ENCODE measurements at regions not wholly inside any gene's neighbourhood (a gene's known extent, or its start where the extent isn't known, plus 50 kb on each side); places are given as distances from the start of the nearest gene placed in this dataset.
"Not testable (repeated sequence)": the region's sequence is repeated elsewhere in the genome, so short reads cannot be mapped to it uniquely, and the experiment has no call there.

GRCh38 chr12:88706286-88706685 lies 126.0 kb upstream of the KITLG start:
- DNase-seq (ENCODE audit: low spot score), result no peak

- DNase-seq (ENCODE audit: low spot score), result peak; percentile 35
Measured at GRCh38 chr12:88703790-88704189, 123.5 kb upstream of the KITLG start.

- no peak for DNase-seq (ENCODE audit: low spot score)
Measured at GRCh38 chr12:88698471-88698870, 118.2 kb upstream of the KITLG start.

- no peak for DNase-seq (ENCODE audit: low spot score)
Measured at GRCh38 chr12:88693837-88694445, 113.7 kb upstream of the KITLG start.

- DNase-seq (ENCODE audit: low spot score), result no peak
Measured at GRCh38 chr12:88691811-88692210, 111.5 kb upstream of the KITLG start.

GRCh38 chr12:88684610-88685009 lies 104.3 kb upstream of the KITLG start:
- no peak for DNase-seq (ENCODE audit: low spot score)

- DNase-seq (ENCODE audit: low spot score), result no peak
Measured at GRCh38 chr12:88684170-88684569, 103.9 kb upstream of the KITLG start.

- no peak for DNase-seq (ENCODE audit: low spot score)
Measured at GRCh38 chr12:88683628-88684027, 103.4 kb upstream of the KITLG start.

GRCh38 chr12:88681271-88681670 lies 101.0 kb upstream of the KITLG start:
- no peak for DNase-seq (ENCODE audit: low spot score)

GRCh38 chr12:88677464-88677863 lies 97.2 kb upstream of the KITLG start:
- DNase-seq (ENCODE audit: low spot score), result no peak

GRCh38 chr12:88667615-88668014 lies 87.3 kb upstream of the KITLG start:
- DNase-seq (ENCODE audit: low spot score), result not testable (repeated sequence)

GRCh38 chr12:88665071-88665470 lies 84.8 kb upstream of the KITLG start:
- peak; percentile 15 for DNase-seq (ENCODE audit: low spot score)

- DNase-seq (ENCODE audit: low spot score), result no peak
Measured at GRCh38 chr12:88662961-88663360, 82.7 kb upstream of the KITLG start.

- DNase-seq (ENCODE audit: low spot score), result no peak
Measured at GRCh38 chr12:88662093-88662492, 81.8 kb upstream of the KITLG start.

- peak; percentile 62 for DNase-seq (ENCODE audit: low spot score)
Measured at GRCh38 chr12:88658009-88658408, 77.7 kb upstream of the KITLG start.

GRCh38 chr12:88650715-88651114 lies 70.4 kb upstream of the KITLG start:
- no peak for DNase-seq (ENCODE audit: low spot score)

GRCh38 chr12:88648625-88649024 lies 68.4 kb upstream of the KITLG start:
- no peak for DNase-seq (ENCODE audit: low spot score)

GRCh38 chr12:88646824-88647223 lies 66.6 kb upstream of the KITLG start:
- DNase-seq (ENCODE audit: low spot score), result no peak

GRCh38 chr12:88645816-88646215 lies 65.5 kb upstream of the KITLG start:
- no peak for DNase-seq (ENCODE audit: low spot score)

- DNase-seq (ENCODE audit: low spot score), result no peak
Measured at GRCh38 chr12:88644946-88645702, 64.9 kb upstream of the KITLG start.

GRCh38 chr12:88643685-88644084 lies 63.4 kb upstream of the KITLG start:
- no peak for DNase-seq (ENCODE audit: low spot score)

GRCh38 chr12:88642675-88643431 lies 62.6 kb upstream of the KITLG start:
- no peak for DNase-seq (ENCODE audit: low spot score)

Data from A172 (cell line).